GM19328 (cell line): ENCODE measurements at regions not wholly inside any gene's neighbourhood (a gene's known extent, or its start where the extent isn't known, plus 50 kb on each side); places are given as distances from the start of the nearest gene placed in this dataset.

ENCODE experiments used
- ATAC-seq: cut with Tn5 transposase; IDR thresholded peaks from one replicate; pipeline ENCODE4 v1.9.1; 2021; ENCODE audit warnings: mild to moderate bottlenecking, moderate library complexity; ENCODE audit not compliant: unreplicated experiment

DNA sequence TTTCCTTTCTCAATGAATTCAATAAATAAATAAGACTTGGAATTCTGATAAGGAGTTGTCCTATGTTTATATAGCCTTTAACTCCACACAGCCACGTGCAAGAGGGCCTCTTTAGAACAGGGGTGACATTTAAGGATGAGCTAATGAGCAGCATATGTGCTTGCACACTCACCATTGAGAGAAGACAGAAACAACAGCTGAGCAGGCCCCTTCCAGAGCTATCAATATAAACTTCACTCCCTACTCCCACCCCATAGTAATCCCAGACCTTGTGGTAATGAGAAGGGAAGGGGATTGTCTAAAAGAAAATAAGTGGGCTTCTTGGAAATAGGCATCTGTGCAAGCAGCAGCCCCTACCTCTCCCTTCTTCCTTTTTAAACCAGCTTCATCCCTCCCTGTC, 176.0 kb downstream of the SEC16B start:
- no peak for ATAC-seq

DNA sequence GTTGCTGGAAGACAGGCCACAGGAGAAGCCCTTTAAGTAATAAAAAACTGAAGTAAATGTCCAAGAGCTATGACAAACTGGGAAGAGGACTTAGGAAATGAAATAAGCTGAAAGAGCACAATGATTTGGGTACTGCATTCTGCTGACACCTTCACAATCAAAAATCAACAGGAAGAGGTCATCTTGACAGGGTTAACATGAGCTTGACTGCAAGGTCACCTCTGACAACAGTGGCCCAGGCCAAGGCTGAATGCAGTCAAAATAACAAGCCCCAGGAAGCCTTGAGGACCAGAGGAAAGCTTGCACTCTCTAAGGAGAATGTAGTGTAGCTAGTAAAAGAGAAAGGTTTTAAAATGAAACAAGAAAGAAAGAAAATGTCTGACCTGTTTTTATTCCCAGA, 179.3 kb downstream of the SEC16B start:
- ATAC-seq, result no peak

DNA sequence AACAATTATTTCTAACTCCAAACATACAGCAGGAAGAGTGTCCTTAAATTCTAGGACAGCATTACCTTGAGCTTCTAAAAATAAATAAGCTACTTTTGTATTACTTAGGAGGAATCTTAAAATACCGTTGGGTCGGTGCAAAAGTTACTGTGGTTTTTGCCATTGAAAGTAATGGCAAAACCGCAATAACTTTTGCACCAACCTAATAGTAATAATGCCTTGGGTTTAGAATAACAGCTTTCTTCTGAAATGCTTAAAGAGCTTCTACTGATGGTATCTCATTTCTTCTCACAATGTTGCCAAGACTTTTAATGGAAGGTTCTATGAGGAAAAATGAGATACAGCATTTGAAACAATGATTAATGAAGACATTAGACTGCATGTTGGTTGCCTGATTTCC, 179.9 kb downstream of the SEC16B start:
- no peak for ATAC-seq

DNA sequence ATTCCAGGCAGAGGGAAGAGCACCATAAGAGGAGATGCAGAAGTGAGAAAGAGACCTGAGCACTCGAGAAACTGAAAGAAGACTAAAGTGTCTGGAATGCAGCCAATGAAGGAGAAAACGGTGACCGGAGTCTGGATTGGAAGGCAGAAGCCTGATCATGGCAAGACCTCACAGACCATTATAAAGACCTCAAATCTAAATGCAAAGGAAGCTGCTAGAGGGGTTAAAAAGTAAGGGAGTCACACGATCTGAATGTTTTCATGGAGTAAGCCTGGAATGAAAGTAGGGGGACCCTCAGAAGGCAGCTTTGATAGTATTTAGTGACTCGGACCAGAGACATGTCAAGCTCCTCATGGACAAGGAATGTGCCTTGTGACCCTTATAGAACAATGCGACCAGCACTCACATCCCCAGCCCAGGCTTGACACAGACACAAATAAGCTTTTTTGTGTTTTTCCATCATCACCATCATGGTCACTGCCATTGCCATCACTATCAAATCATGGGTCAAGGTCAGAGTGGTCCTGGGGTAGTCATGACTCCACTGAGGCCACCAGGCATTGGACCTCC, 183.6 kb downstream of the SEC16B start:
- no peak for ATAC-seq

DNA sequence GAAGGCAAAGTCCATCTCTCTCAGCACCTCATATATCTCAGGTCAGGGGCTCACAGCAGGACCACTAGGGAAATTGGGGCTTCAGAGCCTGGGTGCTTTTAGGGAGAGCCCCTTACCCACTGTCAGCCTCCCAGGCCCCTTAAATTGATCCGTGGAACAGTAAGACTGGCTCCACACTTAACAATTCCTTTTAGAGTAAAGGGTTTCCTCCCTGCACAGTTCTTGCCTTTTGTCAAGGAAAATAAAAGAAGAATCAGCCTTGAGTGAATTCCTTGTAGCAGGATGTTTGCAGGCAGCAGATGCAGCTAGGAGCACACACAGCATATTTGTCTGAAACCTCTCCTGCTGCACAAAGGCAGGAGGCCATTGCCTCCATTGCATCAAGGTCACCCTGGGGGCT, 184.9 kb downstream of the SEC16B start:
- ATAC-seq, result no peak

DNA sequence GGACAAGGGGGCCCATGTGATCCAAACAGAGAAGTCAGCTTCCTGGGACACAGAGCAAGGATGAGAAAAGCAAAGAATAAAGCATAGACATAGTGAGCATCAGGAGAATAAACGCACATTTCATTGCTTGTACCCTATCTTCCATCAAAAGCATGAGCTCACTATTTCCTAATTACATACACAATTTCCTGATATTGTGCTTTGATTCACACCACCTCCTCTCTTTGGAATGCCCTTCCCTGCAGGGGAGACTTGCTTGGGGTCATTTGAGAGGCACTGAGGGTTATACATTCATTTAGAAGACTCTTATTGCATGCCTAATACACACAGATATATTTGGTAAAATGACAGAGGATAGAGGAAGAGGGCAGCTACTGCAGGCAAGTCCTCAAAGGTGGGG, 185.4 kb downstream of the SEC16B start:
- no peak for ATAC-seq

DNA sequence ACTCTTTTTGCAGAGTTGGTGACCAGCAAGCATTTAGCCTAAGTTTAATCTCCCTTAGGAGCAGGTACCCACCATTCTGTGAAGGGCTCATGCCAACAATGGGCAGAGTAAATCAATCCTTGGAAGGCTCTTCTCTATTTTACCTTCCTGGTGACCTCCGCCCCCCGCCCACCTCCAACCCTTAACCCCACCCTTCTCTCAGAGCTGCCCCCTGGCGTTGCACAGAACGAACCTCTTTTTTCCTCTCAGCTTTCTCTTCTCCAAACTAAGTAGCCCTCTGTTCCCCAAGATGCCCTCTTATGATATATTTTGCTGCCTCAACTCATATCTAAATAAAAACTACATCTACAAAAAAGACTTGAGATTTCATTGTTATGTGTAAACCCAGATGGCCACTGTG, 186.8 kb downstream of the SEC16B start:
- no peak for ATAC-seq

DNA sequence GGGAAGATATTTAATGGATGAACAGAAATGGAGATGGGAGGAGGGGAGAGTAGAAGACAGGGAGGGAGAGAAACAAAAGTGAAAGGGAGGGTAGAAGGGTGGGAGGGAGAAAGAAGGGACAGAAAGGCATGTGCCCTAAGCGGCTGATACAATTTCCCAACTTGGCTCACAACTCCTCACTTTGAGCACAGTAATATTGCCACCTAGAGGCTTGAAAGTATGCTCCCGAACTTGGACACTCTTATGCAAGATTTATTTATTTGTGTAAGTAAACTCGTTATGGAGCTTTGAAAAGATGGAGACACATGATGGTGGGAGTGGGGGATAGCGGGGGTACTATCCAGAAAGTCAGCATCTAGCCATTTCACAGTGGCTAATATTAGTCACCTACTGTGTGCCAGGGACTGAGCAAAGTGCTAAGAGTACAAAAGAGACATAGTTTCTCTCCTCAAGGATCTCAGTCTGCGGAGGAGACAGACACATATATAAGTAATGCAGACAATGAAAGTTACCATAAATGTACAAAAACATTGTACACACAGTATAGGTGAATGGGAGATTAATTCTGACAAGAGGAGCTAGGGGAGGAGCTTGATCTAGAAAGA, 189.7 kb downstream of the SEC16B start:
- ATAC-seq, result no peak

DNA sequence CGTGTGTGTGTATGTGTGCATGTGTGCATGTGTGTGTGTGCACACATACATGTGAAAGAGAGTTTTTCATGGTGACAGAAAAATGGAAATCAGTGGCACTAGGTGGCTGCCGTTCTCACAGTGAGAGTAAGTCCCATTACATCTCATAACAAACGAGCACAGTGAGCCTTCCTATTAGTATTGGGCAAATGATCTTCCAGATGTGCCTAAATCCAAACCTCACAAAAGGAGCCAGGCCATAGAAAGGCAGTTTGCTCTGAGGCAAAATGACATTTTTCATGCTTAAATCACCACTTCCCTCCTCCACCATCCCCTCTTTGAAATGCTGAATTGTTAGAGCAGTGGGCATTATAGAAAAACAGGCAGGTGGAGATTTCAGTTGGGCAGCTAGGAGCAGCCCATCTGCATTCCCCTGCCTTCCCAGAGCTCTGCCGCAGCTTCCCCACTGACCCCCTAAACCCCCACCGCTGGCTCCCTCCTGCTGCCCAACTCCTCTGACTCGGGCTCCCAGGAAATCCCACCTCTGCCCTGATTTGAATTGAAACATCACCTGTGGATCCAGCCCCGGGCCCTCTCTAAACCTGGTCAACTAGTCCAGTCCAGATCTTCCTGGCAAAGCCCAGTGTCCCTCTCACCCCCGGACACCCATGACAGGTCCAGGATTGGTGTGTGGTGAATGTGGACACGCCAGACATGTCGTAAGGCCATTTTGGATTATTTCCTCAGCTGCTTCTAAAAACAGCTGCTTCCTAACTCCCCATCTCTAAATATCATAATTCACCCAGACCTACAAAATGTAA, 190.5 kb downstream of the SEC16B start:
- ATAC-seq, result no peak

DNA sequence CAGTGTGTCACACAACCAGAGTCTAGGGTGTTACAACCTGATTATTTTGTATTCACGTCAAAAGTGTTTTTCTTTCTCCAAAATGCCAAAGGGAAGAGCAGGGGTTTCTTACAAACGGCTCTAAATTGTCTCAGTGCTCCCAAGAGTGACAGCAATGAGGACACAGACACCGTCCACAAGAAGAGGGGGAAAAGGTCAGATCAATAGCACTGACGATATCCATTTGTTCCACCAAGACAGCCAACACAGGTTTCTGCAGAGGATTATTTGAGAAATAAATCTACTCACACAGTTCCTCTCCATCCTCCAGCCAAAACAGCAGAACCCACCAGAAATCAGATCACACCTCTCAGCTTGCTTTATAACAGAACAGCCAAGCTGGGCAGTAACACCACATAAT, 193.9 kb downstream of the SEC16B start:
- no peak for ATAC-seq

DNA sequence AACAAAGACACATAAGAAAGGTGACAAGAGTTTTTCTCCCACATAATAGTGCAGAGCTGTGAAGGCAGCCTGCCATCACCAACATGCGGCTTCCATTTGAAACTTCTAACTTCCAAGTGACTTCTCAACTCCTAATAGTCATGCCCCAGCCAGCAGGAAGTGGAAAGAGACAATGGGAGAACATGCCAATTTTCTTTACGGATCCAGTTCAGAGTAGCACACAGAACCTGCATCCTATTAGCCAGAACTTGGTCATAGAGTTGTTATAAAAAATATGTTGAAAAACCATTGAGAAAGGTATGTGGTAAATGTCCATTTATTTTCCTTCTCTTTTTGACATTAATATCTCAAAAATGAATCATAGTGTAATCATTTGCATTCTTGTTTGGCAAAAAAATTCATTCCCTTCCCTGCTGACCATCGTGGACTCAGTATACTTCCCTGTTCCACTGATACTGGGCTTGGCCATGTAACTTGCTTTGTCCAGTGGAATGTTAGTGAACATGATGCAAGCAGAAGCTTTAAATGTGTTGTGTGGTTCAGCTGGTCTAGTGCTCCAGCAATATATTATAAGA, 197.4 kb downstream of the SEC16B start:
- no peak for ATAC-seq

DNA sequence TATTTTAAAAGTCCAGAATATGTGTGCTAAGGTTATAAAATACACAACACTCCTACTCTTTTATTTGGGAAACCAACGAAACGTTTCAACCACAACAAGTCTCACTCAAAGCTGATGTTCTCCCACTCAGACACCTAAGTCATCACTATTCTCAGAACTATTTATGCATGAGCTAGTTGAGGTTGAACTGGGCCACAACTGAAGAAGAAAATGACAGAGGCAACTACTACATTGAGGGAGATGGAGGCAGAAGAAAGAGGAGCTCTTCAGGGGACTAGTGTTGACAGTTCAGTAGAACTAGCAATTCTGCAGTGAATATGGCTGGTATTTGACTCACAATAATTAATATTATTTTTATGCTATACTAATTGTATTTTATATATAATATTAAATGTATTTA, 198.2 kb downstream of the SEC16B start:
- ATAC-seq, result no peak

DNA sequence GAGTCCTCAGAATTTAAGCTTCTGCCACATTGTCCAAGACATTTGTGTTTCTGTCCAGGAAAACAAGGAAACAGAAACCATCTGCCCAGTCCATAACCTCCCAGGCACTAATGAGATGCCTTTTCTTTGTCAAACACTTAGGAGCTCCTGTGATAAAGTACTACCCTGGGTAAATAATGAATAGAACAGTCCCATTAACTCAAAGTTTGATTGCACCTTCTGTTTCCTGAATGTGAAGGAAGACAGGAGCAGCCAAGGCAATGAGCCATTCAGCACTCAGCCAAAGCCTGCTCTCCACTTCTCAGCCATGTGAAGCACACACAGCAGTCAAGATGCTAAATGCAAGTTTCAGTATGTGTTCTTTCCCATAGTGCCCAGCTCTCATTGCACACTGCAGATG, 199.8 kb downstream of the SEC16B start:
- ATAC-seq, result no peak

DNA sequence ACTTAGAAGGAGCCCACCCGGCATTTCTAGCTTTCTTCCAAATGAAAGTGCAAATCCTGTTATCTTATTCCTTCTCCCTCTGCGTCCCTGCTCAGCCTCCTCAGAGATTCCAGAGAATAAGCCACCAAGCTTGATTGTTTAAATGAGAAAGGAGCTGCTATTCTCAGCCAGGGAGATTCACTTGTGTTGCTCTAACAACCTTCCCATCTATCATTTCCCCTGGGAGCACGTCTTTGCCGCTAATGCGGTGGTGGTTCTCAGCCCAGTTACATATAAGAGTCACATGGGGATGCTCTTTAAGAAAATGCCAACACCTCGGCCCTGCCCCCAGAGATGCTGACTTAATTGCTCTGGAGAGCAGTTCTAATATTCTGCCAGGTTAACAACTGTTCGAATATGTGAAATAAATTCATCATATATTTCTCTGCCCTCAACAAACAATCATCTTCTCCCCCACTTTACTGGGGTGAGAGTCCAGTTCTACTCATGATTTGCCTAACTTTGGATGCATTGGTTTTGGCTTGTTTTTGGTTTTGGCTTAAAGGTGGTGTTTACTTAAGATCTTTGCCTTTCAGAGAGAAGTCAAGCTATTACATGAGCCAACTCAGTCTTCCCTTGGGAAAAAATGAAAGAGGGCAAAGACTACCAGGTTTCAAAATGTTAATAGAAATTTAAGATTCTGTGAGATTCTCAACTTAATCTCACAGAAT, 213.9 kb downstream of the SEC16B start:
- no peak for ATAC-seq

DNA sequence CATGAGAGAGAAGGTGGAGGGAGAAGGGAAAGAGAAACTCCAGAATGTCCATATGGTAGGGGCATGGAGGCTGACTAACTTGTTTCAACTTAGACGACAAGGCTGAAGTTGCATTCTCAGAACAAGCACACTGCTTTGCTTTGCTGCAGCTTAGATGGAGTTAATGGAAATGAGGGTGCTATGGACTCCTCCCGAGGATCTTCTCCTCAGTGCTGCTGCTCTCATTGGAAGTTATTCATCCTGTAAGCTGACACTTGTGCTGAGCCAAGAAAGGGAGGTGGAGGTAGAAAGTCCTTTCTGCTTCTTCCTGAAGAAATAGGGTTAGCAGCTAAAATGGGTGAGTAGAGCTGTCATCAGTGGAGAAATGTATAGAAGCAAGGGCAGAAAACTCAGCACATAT, 215.3 kb downstream of the SEC16B start:
- no peak for ATAC-seq

DNA sequence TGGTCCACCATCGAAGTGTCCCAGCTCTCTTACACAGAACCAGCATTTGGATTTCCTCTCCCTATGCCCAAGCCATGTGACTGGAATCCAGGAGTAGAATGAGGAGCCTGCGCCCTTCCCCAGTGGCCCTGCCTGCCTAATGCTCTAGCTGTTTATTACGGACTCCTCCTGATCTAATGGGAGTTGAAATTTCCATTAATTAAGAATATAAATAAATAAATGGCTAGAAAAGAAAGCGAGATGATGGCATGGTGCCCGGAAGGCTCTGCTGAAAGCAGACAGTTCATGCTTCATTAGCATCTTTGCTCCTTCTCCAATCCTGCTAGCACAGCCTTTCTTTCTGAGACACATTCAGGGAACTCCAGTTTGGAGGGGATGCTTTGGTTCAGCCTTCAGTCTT, 216.2 kb downstream of the SEC16B start:
- ATAC-seq, result no peak

DNA sequence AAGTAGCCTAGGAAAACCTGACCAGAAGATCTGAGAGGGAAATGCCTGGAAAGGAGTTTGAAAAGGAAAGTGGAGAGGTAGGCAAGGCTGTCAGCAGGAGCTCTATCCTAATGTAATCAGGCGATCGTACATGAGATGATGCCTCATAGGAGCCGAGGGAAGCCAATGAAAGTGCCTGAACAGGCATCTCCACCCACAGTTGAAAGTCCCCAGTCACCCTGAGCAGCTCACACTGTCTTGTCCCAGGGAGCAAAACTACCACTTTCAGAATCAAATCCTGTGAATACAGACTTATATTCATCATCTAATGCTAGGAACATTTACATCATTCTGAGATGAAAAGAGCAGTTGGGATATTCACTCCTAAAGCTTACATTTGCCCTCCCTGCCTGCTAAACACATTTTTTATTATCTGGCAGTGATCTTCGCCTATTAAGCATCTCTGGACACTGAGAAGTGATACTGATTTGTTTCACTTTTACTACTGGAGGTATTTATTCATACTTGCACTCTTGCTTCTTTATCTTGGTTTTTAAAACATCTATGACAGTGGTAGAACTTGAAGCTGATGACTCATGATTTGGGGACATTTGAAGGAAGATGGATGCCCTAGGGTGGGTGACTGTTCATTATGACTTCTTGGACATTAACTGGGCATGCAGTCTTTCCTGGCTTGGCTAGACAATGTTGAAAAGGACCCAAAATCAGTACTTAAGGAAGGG, 221.6 kb downstream of the SEC16B start:
- no peak for ATAC-seq

DNA sequence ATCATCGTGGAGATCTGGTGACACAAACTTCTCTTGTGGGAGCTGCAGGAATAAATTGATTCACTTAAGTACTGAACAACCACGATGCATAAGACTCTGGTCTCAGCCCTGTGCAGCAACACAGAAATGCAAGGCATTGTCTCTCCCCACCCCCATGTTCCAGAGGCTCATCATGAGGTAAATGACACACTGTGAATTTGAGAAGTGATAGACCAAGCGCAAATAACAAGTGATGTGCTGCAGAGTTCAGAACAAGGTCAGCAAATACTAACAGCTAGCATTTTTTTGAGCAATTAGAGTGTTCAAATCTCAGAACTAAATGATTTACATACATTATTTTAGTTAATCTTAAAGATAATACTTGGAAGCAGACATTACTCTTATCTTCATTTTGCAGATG, 223.7 kb downstream of the SEC16B start:
- no peak for ATAC-seq

DNA sequence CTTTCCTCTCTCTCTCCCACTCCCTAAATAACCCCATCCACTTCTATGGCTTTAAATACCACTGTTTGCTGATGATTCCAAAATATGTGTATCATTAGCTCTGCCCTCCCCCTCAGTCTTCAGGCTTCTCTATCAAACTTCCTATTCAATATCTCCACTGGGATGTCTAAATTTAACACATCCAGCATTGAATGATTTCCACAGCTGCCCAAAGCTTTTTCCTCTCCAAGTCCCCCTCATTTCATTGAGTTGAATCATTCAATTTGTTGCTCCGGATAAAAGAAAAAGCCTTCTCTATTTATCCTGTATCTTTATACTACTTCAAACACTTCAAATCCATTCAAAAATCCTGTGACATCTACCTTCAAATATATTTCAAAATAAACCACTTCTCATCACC, 225.0 kb downstream of the SEC16B start:
- no peak for ATAC-seq

DNA sequence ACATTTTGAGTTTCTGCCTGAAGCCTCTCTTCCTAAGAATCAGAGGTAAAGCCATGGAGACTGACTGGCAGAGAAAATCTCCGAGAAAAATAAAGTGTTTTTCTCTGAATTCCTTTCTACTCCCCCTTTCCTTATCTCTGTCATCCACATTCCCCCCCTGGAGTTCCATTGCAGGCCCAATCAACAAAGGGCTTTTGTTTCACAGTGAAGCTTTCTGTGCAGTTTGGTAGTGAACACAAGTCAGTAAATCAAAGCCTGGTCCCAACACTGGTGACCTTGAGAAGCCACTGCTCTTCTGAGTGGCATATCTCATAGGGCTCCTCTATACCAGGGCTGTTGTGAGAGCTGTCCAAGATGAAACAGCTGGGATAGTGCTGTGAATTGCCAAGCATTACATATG, 228.4 kb downstream of the SEC16B start:
- ATAC-seq, result no peak

DNA sequence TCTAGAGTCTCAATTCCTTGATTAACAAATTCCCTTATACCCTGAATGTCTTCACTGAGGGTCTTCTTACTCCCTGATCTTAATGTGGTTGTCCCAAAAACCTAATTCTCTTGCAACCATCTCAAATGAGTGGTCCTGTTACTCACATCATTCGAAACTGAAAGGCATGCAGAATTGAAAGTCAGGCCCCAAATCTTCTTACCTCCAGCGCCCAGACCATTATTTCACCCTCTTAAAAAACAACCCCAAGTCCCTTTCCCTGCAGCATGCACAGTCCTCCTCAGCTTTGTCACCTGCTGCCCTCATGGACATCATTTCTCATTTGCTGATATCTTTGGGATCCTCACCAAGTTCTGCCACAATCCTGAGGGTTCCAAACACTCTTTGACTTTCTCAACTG, 230.1 kb downstream of the SEC16B start:
- ATAC-seq, result no peak
